KMS-11 (cell line): ENCODE measurements at regions not wholly inside any gene's neighbourhood (a gene's known extent, or its start where the extent isn't known, plus 50 kb on each side); places are given as distances from the start of the nearest gene placed in this dataset.

Experiments used
- H2AFZ ChIP-seq: fragments of 200-600 bp; sonication (generic); 2 replicates; pipeline ENCODE4 v1.6.1; 2016; ENCODE audit warnings: antibody characterized with exemption, mixed run types, low read depth
- H3K27ac ChIP-seq: fragments of 200-600 bp; sonication (generic); 2 replicates; pipeline ENCODE4 v1.6.1; 2016; ENCODE audit warnings: mild to moderate bottlenecking, mixed run types
- H3K27me3 ChIP-seq: fragments of 200-600 bp; sonication (generic); 2 replicates; pipeline ENCODE4 v1.6.1; 2017; ENCODE audit warnings: mild to moderate bottlenecking, low read depth, mixed run types, moderate library complexity; ENCODE audit not compliant: insufficient read depth
- H3K36me3 ChIP-seq: fragments of 200-600 bp; sonication (generic); 2 replicates; pipeline ENCODE4 v1.6.1; 2017; ENCODE audit warnings: mild to moderate bottlenecking, mixed run types; ENCODE audit not compliant: insufficient read depth
- H3K4me1 ChIP-seq: fragments of 200-600 bp; sonication (generic); 2 replicates; pipeline ENCODE4 v1.6.1; 2016; ENCODE audit warnings: mild to moderate bottlenecking, low read depth, mixed run types; ENCODE audit not compliant: poor library complexity, severe bottlenecking
- H3K4me2 ChIP-seq: fragments of 200-600 bp; sonication (generic); 2 replicates; pipeline ENCODE4 v1.7.0; 2016; ENCODE audit warnings: mild to moderate bottlenecking, mixed run types
- H3K4me3 ChIP-seq: fragments of 200-600 bp; sonication (generic); IDR thresholded peaks from 2 replicates; pipeline ENCODE4 v1.6.1; 2017; ENCODE audit warnings: low read depth, low read length, mixed read lengths; ENCODE audit not compliant: insufficient read depth
- H3K79me2 ChIP-seq: fragments of 200-600 bp; sonication (generic); 2 replicates; pipeline ENCODE4 v1.6.1; 2016; ENCODE audit warnings: low read depth, mixed run types; ENCODE audit not compliant: insufficient read depth
- H3K9ac ChIP-seq: fragments of 200-600 bp; sonication (generic); 2 replicates; pipeline ENCODE4 v1.6.1; 2016; ENCODE audit warnings: mild to moderate bottlenecking, mixed run types
- H4K20me1 ChIP-seq: fragments of 200-600 bp; sonication (generic); 2 replicates; pipeline ENCODE4 v1.6.1; 2016; ENCODE audit warnings: mild to moderate bottlenecking, mixed run types; ENCODE audit not compliant: insufficient read depth
- TF ChIP-seq, protein P1 (sequence below): fragments of 200-600 bp; sonication (generic); conservative IDR thresholded peaks from 2 replicates; pipeline ENCODE4 v1.6.1; 2017; ENCODE audit warnings: low read depth, mild to moderate bottlenecking, antibody characterized with exemption, low read length, moderate library complexity, mixed read lengths

DNA sequence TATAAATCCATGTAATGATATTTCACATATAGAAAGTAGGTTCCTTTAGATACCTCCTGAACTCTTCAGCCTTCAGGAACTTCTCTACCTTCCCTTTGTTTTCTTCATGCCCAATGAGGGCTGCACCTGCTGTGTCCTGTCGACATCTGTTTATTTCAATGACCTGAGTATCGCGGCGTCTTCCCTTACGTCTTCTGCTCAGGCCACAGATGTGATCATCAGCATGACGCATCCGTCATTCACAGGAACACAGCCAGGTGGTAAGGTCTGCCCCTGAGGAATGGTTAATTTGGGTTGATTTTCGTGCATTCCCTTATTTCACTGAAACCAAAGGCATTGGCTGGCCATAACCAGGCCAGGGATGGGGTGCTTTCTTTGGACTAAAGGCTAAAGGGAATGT is 217.1 kb downstream of the MED10 start:
- H3K4me3 ChIP-seq: no peak overlapping the region
- H3K4me2 ChIP-seq: no peak overlapping the region
- no peak overlapping the region for H3K27ac ChIP-seq
- no peaks in the 10 kb centered on the region for H4K20me1 ChIP-seq
- H3K79me2 ChIP-seq: no peaks in the 10 kb centered on the region
- no peaks in the 10 kb centered on the region for H3K36me3 ChIP-seq
- H3K27me3 ChIP-seq: no peaks in the 10 kb centered on the region
- H2AFZ ChIP-seq: no peak overlapping the region
- TF ChIP-seq, protein P1, sequence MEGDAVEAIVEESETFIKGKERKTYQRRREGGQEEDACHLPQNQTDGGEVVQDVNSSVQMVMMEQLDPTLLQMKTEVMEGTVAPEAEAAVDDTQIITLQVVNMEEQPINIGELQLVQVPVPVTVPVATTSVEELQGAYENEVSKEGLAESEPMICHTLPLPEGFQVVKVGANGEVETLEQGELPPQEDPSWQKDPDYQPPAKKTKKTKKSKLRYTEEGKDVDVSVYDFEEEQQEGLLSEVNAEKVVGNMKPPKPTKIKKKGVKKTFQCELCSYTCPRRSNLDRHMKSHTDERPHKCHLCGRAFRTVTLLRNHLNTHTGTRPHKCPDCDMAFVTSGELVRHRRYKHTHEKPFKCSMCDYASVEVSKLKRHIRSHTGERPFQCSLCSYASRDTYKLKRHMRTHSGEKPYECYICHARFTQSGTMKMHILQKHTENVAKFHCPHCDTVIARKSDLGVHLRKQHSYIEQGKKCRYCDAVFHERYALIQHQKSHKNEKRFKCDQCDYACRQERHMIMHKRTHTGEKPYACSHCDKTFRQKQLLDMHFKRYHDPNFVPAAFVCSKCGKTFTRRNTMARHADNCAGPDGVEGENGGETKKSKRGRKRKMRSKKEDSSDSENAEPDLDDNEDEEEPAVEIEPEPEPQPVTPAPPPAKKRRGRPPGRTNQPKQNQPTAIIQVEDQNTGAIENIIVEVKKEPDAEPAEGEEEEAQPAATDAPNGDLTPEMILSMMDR: no peak
- peaks cover 14% of the 10 kb centered on the region for H3K4me1 ChIP-seq
- no peak overlapping the region for H3K9ac ChIP-seq

DNA sequence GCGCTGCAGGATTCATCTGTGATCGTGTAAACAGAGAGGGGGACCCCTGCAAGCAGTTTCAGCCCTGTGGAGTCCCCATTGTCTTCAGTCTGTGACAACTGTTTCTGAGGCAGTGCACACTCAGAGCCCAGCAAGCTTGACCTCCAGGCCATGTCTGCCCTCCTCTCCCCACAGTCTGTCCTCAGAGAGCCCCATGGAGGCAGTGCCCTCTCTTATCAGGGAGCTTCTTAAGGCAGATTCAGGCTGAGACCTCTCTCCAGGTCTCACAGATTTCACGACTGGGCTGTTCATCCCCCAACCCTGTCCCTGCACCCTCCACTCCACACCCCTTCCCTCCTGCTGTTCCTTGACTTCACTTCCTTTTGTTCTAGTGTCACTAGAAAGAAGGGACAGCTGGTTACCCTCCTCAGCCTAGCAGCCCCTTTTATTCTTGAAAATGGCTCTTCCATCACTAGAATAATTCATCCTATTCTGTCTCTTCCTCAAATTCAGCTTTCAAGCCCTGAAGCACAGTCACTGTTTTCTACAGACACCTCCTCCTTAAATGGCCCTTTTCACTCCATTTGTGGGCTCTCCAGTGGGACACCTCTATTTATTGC is 218.4 kb downstream of the MED10 start:
- H3K9ac ChIP-seq: no peak overlapping the region
- H3K36me3 ChIP-seq: no peaks in the 10 kb centered on the region
- no peaks in the 10 kb centered on the region for H3K27me3 ChIP-seq
- H3K4me1 ChIP-seq: peaks cover 14% of the 10 kb centered on the region
- TF ChIP-seq, protein P1: no peak
- H3K4me3 ChIP-seq: no peak overlapping the region
- no peak overlapping the region for H3K4me2 ChIP-seq
- no peak overlapping the region for H2AFZ ChIP-seq
- H3K27ac ChIP-seq: no peak overlapping the region
- H3K79me2 ChIP-seq: no peaks in the 10 kb centered on the region
- H4K20me1 ChIP-seq: no peaks in the 10 kb centered on the region

DNA sequence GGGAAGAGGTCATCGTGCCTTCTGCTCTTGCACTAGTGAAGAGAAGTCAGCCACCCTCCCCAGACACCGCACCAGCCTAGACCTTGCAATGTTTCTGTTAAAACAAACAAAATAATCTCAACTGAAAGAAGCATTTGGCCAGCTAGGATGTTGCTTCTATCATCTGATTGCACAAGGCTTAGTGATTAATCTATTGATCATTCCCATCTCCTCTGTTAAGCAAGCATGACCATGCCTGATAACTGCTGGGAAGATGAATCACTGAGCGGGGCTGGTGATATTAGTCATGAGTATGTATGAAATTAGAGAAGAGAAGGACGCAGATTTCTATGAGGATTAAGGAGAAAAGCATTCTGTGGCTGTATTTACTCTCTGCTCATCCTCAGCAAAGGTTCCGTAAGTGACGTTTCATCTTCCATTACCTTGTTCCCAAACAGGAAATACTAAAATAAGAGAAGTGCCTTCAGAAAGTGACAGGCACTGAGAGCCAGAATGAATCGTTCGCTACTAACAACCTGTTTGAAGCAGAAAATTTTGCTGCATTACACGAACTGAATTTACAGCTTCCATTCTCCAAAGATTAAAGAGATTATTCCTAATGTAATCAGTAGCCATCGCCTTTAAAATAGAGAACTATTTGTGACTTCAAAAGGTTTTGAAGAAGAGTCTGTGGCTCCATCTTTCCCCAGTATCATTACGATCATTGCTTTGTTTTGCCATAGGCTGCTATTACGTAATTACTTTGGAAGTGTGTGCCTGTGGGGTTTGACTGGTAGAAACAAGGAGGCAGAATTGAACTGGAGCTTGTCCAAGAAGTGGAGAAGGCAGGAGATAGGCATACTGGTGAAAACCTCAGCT is 219.1 kb downstream of the MED10 start:
- Histone ChIP-seq H3K4me3 (no peak overlapping the region), H2AFZ (no peak overlapping the region), H3K9ac (no peak overlapping the region), H4K20me1 (no peaks in the 10 kb centered on the region), H3K79me2 (no peaks in the 10 kb centered on the region), H3K4me2 (no peak overlapping the region), H3K36me3 (no peaks in the 10 kb centered on the region), H3K27ac (no peak overlapping the region), H3K4me1 (peaks cover 14% of the 10 kb centered on the region), H3K27me3 (no peaks in the 10 kb centered on the region)
- TF ChIP-seq, protein P1: no peak

DNA sequence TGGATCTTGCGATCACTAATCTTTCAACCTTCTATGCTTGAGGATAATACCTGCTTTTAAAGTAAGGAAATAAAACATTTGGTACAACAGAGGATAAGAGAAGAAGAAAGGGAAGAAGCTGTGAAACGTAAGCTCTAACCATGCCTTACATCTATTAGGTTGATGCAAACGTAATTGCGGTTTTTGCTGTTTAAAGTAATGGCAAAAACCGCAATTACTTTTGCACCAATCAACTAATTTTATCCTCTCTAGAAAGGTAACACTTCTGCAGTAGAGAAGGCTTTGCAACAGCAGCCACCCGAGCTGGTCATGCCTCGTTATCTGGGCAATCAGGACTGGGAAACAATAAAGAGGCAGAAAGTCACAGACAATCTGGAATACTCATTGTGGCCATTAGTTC is 224.1 kb downstream of the MED10 start:
- Histone ChIP-seq H3K36me3 (no peaks in the 10 kb centered on the region), H3K4me3 (no peak overlapping the region), H3K4me2 (no peak overlapping the region), H2AFZ (no peak overlapping the region), H3K4me1 (peaks cover 7% of the 10 kb centered on the region), H3K27ac (no peak overlapping the region), H3K9ac (no peak overlapping the region), H3K79me2 (no peaks in the 10 kb centered on the region), H4K20me1 (no peaks in the 10 kb centered on the region), H3K27me3 (no peaks in the 10 kb centered on the region)
- TF ChIP-seq, protein P1: no peak
